ENCODE measurements at regions not wholly inside any gene's neighbourhood (a gene's known extent, or its start where the extent isn't known, plus 50 kb on each side); places are given as distances from the start of the nearest gene placed in this dataset.

DNA sequence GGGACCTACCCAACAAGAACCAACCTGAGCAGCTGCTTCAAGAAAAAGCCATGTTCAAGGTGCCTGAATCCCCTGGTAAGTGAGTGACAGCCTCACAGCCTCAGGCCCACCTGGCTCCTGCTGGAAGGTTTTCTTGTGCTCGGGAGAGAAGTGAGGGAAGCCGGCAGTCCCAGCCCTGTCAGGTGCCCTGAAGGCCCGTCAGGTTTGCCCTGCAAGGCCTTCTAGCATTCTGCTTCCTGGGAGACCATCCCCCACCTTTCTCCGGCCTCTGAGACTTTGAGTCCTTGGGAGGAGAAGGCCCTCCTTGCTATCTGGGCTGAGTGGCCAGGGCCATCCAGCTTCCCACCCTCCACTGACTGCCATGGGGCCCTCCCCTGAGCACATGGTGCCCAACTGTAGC, 166.7 kb upstream of the ZNF267 start:
- H3K36me3 ChIP-seq (ENCODE audit: insufficient read depth): no peaks in the 10 kb centered on the region; the same call in 1 of the 2 replicates
- no peak for ATAC-seq

DNA sequence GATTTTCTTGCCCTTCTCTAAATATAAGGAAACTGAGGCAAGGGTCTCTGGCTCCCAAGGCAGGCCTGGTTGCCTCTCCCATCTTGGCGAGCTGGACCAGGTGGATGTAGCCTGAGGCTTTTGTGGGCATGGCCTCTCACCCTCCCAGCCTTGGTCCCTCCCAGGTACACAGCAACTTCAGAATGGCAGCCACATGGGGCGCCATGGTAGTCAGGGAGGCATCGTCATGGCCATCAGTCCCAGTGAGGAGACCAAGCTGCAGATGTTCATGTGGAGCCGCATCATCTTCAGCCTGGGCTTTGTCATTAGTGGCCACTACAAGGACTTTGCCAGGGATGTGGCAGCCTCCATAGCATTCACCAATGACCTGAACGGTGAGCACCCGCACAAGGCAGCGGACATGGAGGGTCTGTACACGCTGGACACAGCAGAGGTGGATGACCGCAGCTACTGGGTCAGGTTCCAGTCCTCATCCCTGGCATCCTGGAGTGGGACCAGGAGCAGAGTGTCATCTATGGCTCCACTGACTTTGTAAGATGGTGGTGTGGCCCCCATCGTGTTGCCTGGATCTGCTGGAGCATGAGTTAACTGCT, 165.8 kb upstream of the ZNF267 start:
- no peak overlapping the region for H3K4me3 ChIP-seq
- H4K20me1 ChIP-seq (replicated peaks; ENCODE audit: insufficient read depth): no peaks in the 10 kb centered on the region
- H3K9me3 Mint-ChIP-seq: no peaks in the 10 kb centered on the region; the same call in 2 of the 3 replicates
- H3K4me2 ChIP-seq: no peak overlapping the region
- H3K27ac Mint-ChIP-seq: no peak overlapping the region
- peaks cover 10% of the 10 kb centered on the region; the same call in 1 of the 2 replicates for H3K4me1 ChIP-seq (ENCODE audit: insufficient read depth)
- peaks cover 55% of the 10 kb centered on the region for H3K36me3 Mint-ChIP-seq (ENCODE audit: low read depth)
- H3K27me3 ChIP-seq (ENCODE audit: insufficient read depth): no peaks in the 10 kb centered on the region
- no peak for DNase-seq (ENCODE audit: low spot score)
- no peaks in the 10 kb centered on the region; the same call in 1 of the 2 replicates for H3K36me3 ChIP-seq (ENCODE audit: insufficient read depth)
- H3K27me3 Mint-ChIP-seq (ENCODE audit: insufficient read depth, low read depth, poor library complexity): peaks cover 11% of the 10 kb centered on the region
- H3K9me2 ChIP-seq (ENCODE audit: insufficient read depth): no peaks in the 10 kb centered on the region
- no peak overlapping the region for H3K4me3 Mint-ChIP-seq
- ATAC-seq: no peak
- H2AFZ ChIP-seq: no peak overlapping the region
- no peaks in the 10 kb centered on the region for H3F3A ChIP-seq (replicated peaks; ENCODE audit: low read depth)
- no peaks in the 10 kb centered on the region for H3K79me2 ChIP-seq (replicated peaks; ENCODE audit: insufficient read depth)
- H3K27ac ChIP-seq (ENCODE audit: low read depth): no peak overlapping the region
- peaks cover 14% of the 10 kb centered on the region for H3K4me1 Mint-ChIP-seq
- TF ChIP-seq, protein P1, sequence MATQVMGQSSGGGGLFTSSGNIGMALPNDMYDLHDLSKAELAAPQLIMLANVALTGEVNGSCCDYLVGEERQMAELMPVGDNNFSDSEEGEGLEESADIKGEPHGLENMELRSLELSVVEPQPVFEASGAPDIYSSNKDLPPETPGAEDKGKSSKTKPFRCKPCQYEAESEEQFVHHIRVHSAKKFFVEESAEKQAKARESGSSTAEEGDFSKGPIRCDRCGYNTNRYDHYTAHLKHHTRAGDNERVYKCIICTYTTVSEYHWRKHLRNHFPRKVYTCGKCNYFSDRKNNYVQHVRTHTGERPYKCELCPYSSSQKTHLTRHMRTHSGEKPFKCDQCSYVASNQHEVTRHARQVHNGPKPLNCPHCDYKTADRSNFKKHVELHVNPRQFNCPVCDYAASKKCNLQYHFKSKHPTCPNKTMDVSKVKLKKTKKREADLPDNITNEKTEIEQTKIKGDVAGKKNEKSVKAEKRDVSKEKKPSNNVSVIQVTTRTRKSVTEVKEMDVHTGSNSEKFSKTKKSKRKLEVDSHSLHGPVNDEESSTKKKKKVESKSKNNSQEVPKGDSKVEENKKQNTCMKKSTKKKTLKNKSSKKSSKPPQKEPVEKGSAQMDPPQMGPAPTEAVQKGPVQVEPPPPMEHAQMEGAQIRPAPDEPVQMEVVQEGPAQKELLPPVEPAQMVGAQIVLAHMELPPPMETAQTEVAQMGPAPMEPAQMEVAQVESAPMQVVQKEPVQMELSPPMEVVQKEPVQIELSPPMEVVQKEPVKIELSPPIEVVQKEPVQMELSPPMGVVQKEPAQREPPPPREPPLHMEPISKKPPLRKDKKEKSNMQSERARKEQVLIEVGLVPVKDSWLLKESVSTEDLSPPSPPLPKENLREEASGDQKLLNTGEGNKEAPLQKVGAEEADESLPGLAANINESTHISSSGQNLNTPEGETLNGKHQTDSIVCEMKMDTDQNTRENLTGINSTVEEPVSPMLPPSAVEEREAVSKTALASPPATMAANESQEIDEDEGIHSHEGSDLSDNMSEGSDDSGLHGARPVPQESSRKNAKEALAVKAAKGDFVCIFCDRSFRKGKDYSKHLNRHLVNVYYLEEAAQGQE (IDR thresholded peaks at IDR 0.05; ENCODE audit: unreplicated experiment): no peak
- no peak for TF ChIP-seq CREB1 (CRISPR knock-in tag; IDR thresholded peaks at IDR 0.05; ENCODE audit: low read depth)
- no peak for TF ChIP-seq NANOG (IDR thresholded peaks at IDR 0.05; ENCODE audit: borderline replicate concordance)
- no peak for TF ChIP-seq EZH2 (IDR thresholded peaks at IDR 0.05; ENCODE audit: low read depth, unreplicated experiment)
- TF ChIP-seq EZH2phosphoT487 (IDR thresholded peaks at IDR 0.05; ENCODE audit: unreplicated experiment): no peak
- TF ChIP-seq POLR2AphosphoS5 (IDR thresholded peaks at IDR 0.05; ENCODE audit: low read depth): no peak
- no peak for TF ChIP-seq ZNF114 (CRISPR knock-in tag; IDR thresholded peaks at IDR 0.05)
- TF ChIP-seq STAT1 (IDR thresholded peaks at IDR 0.05; ENCODE audit: unreplicated experiment): no peak
- TF ChIP-seq ZNF331 (CRISPR knock-in tag; IDR thresholded peaks at IDR 0.05; ENCODE audit: low read depth): no peak

More for the DNA sequence above, 166.7 kb upstream of the ZNF267 start:
- Histone ChIP-seq H3K9me2 (ENCODE audit: insufficient read depth) (no peaks in the 10 kb centered on the region), H3K79me2 (replicated peaks; ENCODE audit: insufficient read depth) (peaks cover 4% of the 10 kb centered on the region), H2AFZ (no peak overlapping the region), H4K20me1 (replicated peaks; ENCODE audit: insufficient read depth) (no peaks in the 10 kb centered on the region), H3K4me2 (no peak overlapping the region), H3K4me3 (no peak overlapping the region), H3F3A (replicated peaks; ENCODE audit: low read depth) (no peaks in the 10 kb centered on the region), H3K27me3 (ENCODE audit: insufficient read depth) (no peaks in the 10 kb centered on the region), H3K27ac (ENCODE audit: low read depth) (no peak overlapping the region), H3K4me1 (ENCODE audit: insufficient read depth) (peaks cover 1% of the 10 kb centered on the region; the same call in 1 of the 2 replicates)
- H3K4me1 Mint-ChIP-seq: peaks cover 5% of the 10 kb centered on the region
- peaks cover 61% of the 10 kb centered on the region for H3K36me3 Mint-ChIP-seq (ENCODE audit: low read depth)
- no peak overlapping the region for H3K27ac Mint-ChIP-seq
- TF ChIP-seq ZNF114 (CRISPR knock-in tag; IDR thresholded peaks at IDR 0.05) (no peak), NANOG (IDR thresholded peaks at IDR 0.05; ENCODE audit: borderline replicate concordance) (no peak), STAT1 (IDR thresholded peaks at IDR 0.05; ENCODE audit: unreplicated experiment) (no peak)
- TF ChIP-seq, protein P2, sequence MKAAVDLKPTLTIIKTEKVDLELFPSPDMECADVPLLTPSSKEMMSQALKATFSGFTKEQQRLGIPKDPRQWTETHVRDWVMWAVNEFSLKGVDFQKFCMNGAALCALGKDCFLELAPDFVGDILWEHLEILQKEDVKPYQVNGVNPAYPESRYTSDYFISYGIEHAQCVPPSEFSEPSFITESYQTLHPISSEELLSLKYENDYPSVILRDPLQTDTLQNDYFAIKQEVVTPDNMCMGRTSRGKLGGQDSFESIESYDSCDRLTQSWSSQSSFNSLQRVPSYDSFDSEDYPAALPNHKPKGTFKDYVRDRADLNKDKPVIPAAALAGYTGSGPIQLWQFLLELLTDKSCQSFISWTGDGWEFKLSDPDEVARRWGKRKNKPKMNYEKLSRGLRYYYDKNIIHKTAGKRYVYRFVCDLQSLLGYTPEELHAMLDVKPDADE (IDR thresholded peaks at IDR 0.05): no peak
- H3K4me3 Mint-ChIP-seq: no peak overlapping the region
- no peak for DNase-seq (ENCODE audit: low spot score)
- H3K9me3 Mint-ChIP-seq: no peaks in the 10 kb centered on the region; the same call in 1 of the 3 replicates
- H3K27me3 Mint-ChIP-seq (ENCODE audit: insufficient read depth, low read depth, poor library complexity): peaks cover 6% of the 10 kb centered on the region
